Upper lobe of left lung (tissue), 4 donors: ENCODE measurements at regions not wholly inside any gene's neighbourhood (a gene's known extent, or its start where the extent isn't known, plus 50 kb on each side); places are given as distances from the start of the nearest gene placed in this dataset.

Source experiments
- CTCF ChIP-seq, 6 experiments: fragments of 450-650 bp in 4 of 6; fragments of 200-600 bp in 2 of 6; sonication (generic) in 2 of 6; IDR thresholded peaks; one replicate each; pipeline ENCODE4 v1.5.1; 2016 to 2019; ENCODE audit warnings: antibody characterized with exemption in 6 of 6
- EP300 ChIP-seq, 4 donors: sonication (generic); formaldehyde crosslinking; IDR thresholded peaks; one replicate each; pipeline ENCODE4 v1.5.1; 2017; ENCODE audit warnings: antibody characterized with exemption in 4 of 4, control low read depth in 2 of 4
- POLR2A ChIP-seq, 4 donors: fragments of 450-650 bp; IDR thresholded peaks; one replicate each; pipeline ENCODE4 v1.5.1; 2016 to 2017; ENCODE audit warnings: antibody characterized with exemption in 4 of 4, mild to moderate bottlenecking in 2 of 4
- POLR2AphosphoS5 ChIP-seq, 2 donors: sonication (generic); formaldehyde crosslinking; IDR thresholded peaks; one replicate each; pipeline ENCODE4 v1.5.1; 2017; ENCODE audit warnings: antibody characterized with exemption in 2 of 2

GRCh38 chrX:131392666-131393065 is 103.6 kb upstream of the IGSF1 start:
- no peak for TF ChIP-seq POLR2A (IDR thresholded peaks at IDR 0.05)
- no peak for TF ChIP-seq POLR2AphosphoS5 (IDR thresholded peaks at IDR 0.05)
- no peak for TF ChIP-seq CTCF (IDR thresholded peaks at IDR 0.05)
- no peak for TF ChIP-seq EP300 (IDR thresholded peaks at IDR 0.05)
